DOHH2 (cell line): ENCODE measurements at regions not wholly inside any gene's neighbourhood (a gene's known extent, or its start where the extent isn't known, plus 50 kb on each side); places are given as distances from the start of the nearest gene placed in this dataset.
"Not testable (repeated sequence)": the region's sequence is repeated elsewhere in the genome, so short reads cannot be mapped to it uniquely, and the experiment has no call there.

Source experiments
- H3F3A ChIP-seq: fragments of 200-600 bp; sonication (generic), shearing (Covaris generic); 2 replicates; pipeline ENCODE4 v1.6.0; 2016; ENCODE audit warnings: antibody characterized with exemption, mild to moderate bottlenecking; ENCODE audit not compliant: control insufficient read depth, insufficient read depth
- H3K27ac ChIP-seq: fragments of 200-600 bp; sonication (generic); 2 replicates; pipeline ENCODE4 v1.5.1; 2014; ENCODE audit warnings: low read depth, mild to moderate bottlenecking, low read length, moderate library complexity
- H3K27me3 ChIP-seq: fragments of 200-600 bp; sonication (generic); 2 replicates; pipeline ENCODE4 v1.6.1; 2014; ENCODE audit warnings: mild to moderate bottlenecking, low read length, mixed read lengths; ENCODE audit not compliant: control insufficient read depth
- H3K36me3 ChIP-seq: fragments of 200-600 bp; sonication (generic); 2 replicates; pipeline ENCODE4 v1.6.1; 2014; ENCODE audit warnings: mild to moderate bottlenecking, low read length, moderate library complexity, mixed read lengths; ENCODE audit not compliant: control insufficient read depth
- H3K4me1 ChIP-seq: fragments of 200-600 bp; sonication (generic); 2 replicates; pipeline ENCODE4 v1.6.1; 2014; ENCODE audit warnings: mild to moderate bottlenecking, low read length, mixed read lengths; ENCODE audit not compliant: control insufficient read depth
- H3K4me2 ChIP-seq: fragments of 200-600 bp; sonication (generic); 2 replicates; pipeline ENCODE4 v1.6.0; 2014; ENCODE audit warnings: mild to moderate bottlenecking, low read length, moderate library complexity
- H3K4me3 ChIP-seq: fragments of 200-600 bp; sonication (generic); 2 replicates; pipeline ENCODE4 v1.5.1; 2014; ENCODE audit warnings: mild to moderate bottlenecking, low read length, mixed read lengths
- H3K79me2 ChIP-seq: fragments of 200-600 bp; sonication (generic); 2 replicates; pipeline ENCODE4 v1.6.1; 2014; ENCODE audit warnings: mild to moderate bottlenecking, low read length, mixed read lengths; ENCODE audit not compliant: control insufficient read depth
- H3K9me2 ChIP-seq: fragments of 200-600 bp; sonication (generic); replicated peaks from 2 replicates; pipeline ENCODE4 v1.6.1; 2014; ENCODE audit warnings: mild to moderate bottlenecking, low read length, mixed read lengths; ENCODE audit not compliant: control insufficient read depth
- H3K9me3 ChIP-seq: fragments of 200-600 bp; sonication (generic); 2 replicates; pipeline ENCODE4 v1.6.1; 2014; ENCODE audit warnings: antibody characterized with exemption, low read length, mixed read lengths; ENCODE audit not compliant: control insufficient read depth, insufficient read depth
- H4K20me1 ChIP-seq: fragments of 200-600 bp; sonication (generic); 2 replicates; pipeline ENCODE4 v1.6.0; 2014; ENCODE audit warnings: low read depth, mild to moderate bottlenecking, antibody characterized with exemption, low read length, moderate library complexity; ENCODE audit not compliant: control insufficient read depth, insufficient read depth
- CTCF ChIP-seq: fragments of 200-600 bp; sonication (generic); IDR thresholded peaks from one replicate; pipeline ENCODE4 v1.5.1; 2014; ENCODE audit warnings: antibody characterized with exemption, mild to moderate bottlenecking, low read depth, low read length; ENCODE audit not compliant: poor library complexity, severe bottlenecking
- EZH2phosphoT487 ChIP-seq: fragments of 200-600 bp; sonication (generic); IDR thresholded peaks from 2 replicates; pipeline ENCODE4 v1.6.1; 2017; ENCODE audit warnings: borderline replicate concordance, mild to moderate bottlenecking, antibody characterized with exemption, low read length, moderate library complexity, mixed read lengths

GRCh38 chr13:22848539-22849052 lies 332.2 kb upstream of the SGCG start:
- no peaks in the 10 kb centered on the region for H3K27me3 ChIP-seq
- H4K20me1 ChIP-seq = no peaks in the 10 kb centered on the region
- H3K79me2 ChIP-seq = no peaks in the 10 kb centered on the region
- H3K4me2 ChIP-seq = no peak overlapping the region
- TF ChIP-seq CTCF (no peak), EZH2phosphoT487 (no peak)
- no peaks in the 10 kb centered on the region for H3K36me3 ChIP-seq
- H3K27ac ChIP-seq = no peak overlapping the region
- no peaks in the 10 kb centered on the region for H3K4me1 ChIP-seq
- no peak overlapping the region for H3K4me3 ChIP-seq
- H3F3A ChIP-seq = no peaks in the 10 kb centered on the region
- no peaks in the 10 kb centered on the region for H3K9me3 ChIP-seq
- H3K9me2 ChIP-seq = no peaks in the 10 kb centered on the region

- Histone ChIP-seq H3K9me3 (no peaks in the 10 kb centered on the region), H3F3A (no peaks in the 10 kb centered on the region), H3K4me1 (no peaks in the 10 kb centered on the region), H4K20me1 (no peaks in the 10 kb centered on the region), H3K4me3 (no peak overlapping the region), H3K9me2 (no peaks in the 10 kb centered on the region), H3K36me3 (no peaks in the 10 kb centered on the region), H3K27ac (no peak overlapping the region), H3K27me3 (no peaks in the 10 kb centered on the region), H3K4me2 (no peak overlapping the region), H3K79me2 (no peaks in the 10 kb centered on the region)
- TF ChIP-seq EZH2phosphoT487 (no peak), CTCF (no peak)
Measured at GRCh38 chr13:22855926-22856325, 324.9 kb upstream of the SGCG start.

- not testable (repeated sequence) for H3K9me2 ChIP-seq, H3F3A ChIP-seq, H3K9me3 ChIP-seq, H4K20me1 ChIP-seq, H3K4me3 ChIP-seq, H3K4me2 ChIP-seq, H3K4me1 ChIP-seq, H3K36me3 ChIP-seq, H3K27me3 ChIP-seq, H3K27ac ChIP-seq, H3K79me2 ChIP-seq
Measured at GRCh38 chr13:22858980-22859379, 321.8 kb upstream of the SGCG start.

- not testable (repeated sequence) for H3K36me3 ChIP-seq, H3K9me2 ChIP-seq, H3K9me3 ChIP-seq, H3K27ac ChIP-seq, H3K4me2 ChIP-seq, H3F3A ChIP-seq, H3K4me1 ChIP-seq, H4K20me1 ChIP-seq, H3K27me3 ChIP-seq, H3K79me2 ChIP-seq, H3K4me3 ChIP-seq
Measured at GRCh38 chr13:22859411-22859810, 321.4 kb upstream of the SGCG start.
